ENCODE measurements at regions not wholly inside any gene's neighbourhood (a gene's known extent, or its start where the extent isn't known, plus 50 kb on each side); places are given as distances from the start of the nearest gene placed in this dataset.

- DNase-seq: no peak
Measured at GRCh38 chr1:30260318-30260717, 463.1 kb downstream of the MATN1 start.

DNA sequence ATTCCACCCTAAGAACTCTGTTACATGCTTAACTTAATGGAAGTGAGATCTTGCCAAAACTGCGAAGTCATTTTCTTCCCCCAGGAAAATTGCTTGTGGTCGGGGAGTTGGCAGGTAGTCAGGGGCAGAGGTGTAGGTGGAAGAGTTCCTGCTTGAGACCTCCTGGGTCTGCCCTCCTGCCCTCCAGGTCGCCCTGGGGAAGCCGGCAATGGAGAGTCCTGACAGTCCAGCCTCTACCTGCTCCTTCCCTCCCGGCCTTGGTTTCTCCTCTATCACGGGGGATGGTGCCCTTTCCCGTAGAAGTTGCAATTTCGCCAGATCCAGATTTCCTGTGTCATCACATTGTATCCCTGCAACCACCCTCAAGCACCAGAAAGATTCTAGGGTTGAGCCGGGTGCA lies 463.8 kb downstream of the MATN1 start:
- DNase-seq: no peak

- no peak for DNase-seq
Measured at GRCh38 chr1:30258876-30259275, 464.5 kb downstream of the MATN1 start.

- DNase-seq: no peak
Measured at GRCh38 chr1:30258471-30258870, 464.9 kb downstream of the MATN1 start.

DNA sequence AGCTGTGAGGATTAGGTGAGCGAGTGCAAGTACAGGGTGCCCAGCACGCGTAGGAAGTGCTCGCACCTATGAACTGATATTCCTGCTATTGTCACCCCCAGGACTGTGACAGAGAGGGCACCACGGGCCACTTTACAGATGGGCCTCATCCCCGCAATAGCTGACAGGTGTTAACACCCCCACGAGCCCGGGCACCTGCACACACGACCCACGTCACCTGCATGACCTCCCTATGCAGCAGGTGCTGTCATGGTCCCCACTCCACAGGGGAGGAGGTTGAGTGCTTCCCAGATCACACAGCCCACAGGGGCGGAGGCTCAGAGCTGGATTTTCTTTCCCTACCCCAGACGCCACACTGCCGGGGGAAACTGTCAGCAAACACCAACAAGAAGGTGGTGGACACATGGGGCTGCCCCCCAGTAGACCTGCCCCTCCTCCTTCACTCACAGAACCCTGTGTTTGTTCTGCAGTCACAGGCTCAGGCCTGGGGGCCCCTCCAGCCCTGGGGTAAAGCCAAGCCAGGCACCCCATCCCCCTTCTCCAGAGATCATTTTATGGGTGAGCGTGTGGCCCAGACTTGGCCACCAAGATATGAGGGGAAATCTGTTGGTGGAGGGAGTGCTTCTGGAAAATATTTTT lies 465.5 kb downstream of the MATN1 start:
- DNase-seq: no peak

DNA sequence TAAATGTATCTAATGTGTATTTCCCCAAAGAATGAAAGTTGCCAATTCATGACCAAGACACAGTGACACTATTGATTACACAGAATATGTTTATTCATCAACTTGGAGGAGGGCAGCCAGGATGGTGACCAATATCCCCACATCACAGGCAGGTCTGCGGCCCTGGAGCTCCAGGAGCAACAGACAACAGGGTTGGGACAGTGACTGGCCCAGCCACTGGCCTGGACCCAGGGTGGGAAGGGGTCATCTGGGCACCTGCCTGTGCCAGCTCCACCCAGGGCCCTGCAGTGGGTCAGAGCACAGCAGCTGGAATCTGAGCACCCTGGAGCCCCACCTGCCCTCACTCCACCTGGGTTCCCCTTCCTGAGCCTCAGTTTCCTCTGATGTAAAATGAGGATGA lies 466.1 kb downstream of the MATN1 start:
- DNase-seq: no peak

GRCh38 chr1:30256911-30257310 lies 466.5 kb downstream of the MATN1 start:
- DNase-seq: no peak

- peak; percentile 7 for DNase-seq
Measured at GRCh38 chr1:30255111-30255724, 468.2 kb downstream of the MATN1 start.

DNA sequence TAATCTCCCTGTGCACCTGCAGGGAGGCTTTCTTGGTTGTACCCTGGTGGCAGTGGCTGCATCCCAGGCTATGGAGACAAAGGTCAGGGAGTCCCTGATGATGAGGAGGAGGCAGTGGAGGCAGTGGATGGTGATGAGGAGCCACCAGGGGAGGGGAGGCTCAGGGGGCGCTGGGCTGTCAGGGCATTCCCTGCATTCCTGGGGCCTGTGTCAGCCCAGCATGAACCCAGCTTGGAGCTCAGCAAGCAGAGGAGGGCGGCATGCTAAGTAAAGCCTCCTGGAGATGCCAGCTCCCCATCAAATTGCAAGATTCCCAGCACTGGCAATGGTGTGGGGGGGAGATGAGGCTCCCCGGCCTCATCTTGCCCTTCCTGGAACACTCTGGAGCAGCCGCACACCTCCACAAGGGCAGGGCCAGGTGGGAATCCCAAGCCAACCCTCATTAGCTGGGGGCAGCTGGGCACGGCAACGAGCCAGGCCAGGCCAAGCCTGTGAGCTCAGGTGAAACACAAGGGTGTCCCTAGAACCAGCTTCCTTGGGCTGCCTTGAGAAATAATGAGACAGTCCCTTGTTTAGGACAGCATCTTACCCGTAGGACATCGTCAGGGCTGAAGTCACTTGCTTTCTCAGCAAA lies 469.5 kb downstream of the MATN1 start:
- DNase-seq: no peak

GRCh38 chr1:30253361-30253760 lies 470.0 kb downstream of the MATN1 start:
- no peak for DNase-seq

DNA sequence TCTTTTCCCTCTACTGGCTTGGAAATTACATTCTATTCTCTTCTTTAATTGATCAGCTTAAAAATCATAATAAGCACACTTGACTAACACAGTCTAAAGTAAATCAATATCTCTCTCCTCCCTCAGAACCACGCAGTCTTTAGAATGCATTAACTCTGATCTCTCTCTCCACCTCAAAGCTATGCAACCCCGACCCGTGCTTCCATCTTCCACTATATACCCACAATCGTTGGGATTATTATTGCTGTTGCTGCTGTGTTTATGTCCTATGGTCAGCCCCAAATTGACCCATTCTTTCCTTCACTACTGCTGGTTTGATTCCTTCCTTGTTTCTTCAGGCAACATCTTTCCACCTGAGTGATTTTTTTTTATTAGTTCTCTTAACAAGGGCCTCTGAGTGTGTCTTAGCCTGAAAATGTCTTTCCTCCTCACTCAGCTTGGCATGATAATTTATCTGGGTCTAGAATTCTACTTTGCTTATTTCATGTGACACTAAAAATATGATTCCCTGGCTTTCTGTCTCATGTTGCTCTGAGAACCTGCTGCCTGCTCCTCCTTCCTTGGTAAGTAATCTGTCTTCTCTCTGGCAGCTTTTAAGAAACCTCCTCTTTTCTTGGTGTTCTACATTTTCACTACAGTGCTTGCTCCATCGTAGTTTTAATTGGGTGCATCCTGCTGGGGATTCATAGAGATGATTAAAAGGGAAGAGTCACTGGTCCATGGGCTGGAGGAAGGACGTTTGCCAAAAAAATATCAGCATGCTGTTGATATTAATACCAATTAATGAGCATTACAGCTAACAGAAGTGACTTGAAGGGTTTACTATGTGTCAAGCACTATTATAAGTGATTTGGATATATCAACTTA lies 472.2 kb downstream of the MATN1 start:
- no peak for DNase-seq

DNA sequence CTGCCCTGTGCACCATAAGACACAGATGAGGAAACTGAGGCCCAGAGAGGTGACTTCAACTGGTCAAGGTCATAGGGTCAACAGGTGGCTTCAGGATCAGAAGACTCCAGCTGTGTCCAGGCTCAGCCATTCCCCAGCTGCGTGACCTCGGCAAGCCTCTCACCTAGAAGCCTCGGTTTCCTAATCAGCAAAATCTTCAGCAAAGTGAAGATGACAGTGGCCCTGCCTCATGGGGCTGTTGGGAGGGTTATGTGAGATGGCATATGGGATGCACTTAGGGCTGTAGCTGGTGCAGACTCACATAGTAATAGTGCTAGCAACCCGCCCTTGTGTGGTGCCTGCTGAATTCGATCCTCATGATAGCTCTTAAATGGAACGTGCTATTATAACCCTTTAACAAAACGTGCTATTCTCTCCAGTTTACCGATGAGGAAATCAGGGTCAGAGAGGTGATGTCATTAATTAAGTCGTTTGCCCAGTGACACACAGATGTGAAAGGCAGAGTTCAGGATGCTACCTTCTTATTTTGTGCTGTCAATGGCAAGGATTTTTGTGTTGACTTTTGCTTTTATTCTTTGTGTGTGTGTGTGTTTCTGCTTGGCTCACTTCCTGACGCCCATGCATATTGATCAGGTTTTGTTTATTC lies 472.9 kb downstream of the MATN1 start:
- peak; percentile 16 for DNase-seq

GRCh38 chr1:30249446-30250337 lies 473.7 kb downstream of the MATN1 start:
- no peak for DNase-seq

GRCh38 chr1:30248774-30249173 lies 474.6 kb downstream of the MATN1 start:
- DNase-seq: no peak

- no peak for DNase-seq
Measured at GRCh38 chr1:30248373-30248772, 475.0 kb downstream of the MATN1 start.

DNA sequence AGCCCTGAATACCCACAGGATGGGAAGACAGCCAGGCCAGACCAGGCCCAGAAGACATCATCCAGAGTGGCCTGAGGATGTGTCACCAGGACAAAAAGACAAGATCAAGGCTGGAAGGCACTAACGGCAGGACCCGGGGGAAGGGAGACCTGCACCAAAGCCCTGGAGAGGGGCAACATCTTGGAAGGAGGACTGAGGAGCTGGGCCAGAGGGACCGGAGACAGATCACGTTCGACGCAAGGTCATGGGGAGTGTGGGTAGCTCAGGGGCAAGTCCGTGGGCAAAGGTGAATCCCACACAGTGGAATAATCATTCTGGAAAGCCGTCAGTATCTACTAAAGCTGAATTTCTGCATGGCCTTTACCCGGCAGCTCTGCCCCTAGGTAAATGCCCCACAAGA lies 478.6 kb downstream of the MATN1 start:
- no peak for DNase-seq

- peak; percentile 69 for DNase-seq
Measured at GRCh38 chr1:30242722-30243457, 480.5 kb downstream of the MATN1 start.

GRCh38 chr1:30242168-30242567 lies 481.2 kb downstream of the MATN1 start:
- DNase-seq: no peak

DNA sequence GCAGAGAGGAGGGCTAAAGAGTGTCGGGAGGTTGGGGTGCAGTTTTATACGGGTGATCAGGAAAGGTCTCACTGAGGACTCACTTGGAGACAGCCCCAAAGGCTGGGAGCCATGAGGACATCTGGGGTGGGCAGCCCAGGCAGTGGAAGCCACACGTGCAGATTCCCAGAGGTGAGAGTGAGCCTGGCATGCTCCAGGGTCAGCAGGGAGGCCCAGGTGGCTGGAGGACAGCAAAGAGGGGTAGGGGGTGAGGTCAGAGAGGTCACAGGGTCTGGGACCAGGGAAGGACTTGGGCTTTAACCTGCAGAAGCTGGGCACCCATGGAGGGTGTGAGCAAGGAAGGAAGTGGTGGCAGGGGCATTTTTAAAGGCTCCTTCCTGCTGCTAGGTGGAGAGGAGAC lies 481.7 kb downstream of the MATN1 start:
- no peak for DNase-seq

- no peak for DNase-seq
Measured at GRCh38 chr1:30234091-30234490, 489.3 kb downstream of the MATN1 start.

DNA sequence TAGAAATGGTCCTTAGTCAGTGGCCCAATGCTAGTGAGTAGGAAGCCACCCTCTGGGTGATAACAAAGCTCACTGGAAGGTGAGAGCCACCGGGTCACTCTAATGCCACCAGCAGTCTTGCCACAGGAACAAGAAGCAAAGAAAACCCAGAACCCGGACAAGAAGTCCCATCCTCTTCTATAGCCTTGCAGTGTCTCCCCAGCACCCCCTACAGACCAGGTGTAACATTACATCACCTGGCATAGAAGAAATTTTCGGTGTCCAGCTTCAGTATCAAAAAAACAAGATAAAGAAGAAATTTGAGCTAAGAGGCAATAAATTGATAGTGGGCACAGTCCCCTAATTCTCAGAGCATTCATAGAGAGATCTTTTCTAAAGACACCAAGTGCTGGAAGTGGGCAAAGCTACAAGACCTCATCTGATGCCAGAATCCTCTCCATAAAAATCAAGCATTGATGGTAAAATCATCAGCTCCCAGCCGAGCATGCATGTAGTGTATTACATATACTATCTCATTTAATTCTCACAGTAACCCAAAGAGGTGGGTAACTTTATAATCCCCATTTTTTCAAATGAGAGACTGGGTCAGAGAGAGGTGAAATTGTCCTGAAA lies 491.0 kb downstream of the MATN1 start:
- no peak for DNase-seq

All from COR-L47 (cell line).